GM12878 (cell line): ENCODE measurements at regions not wholly inside any gene's neighbourhood (a gene's known extent, or its start where the extent isn't known, plus 50 kb on each side); places are given as distances from the start of the nearest gene placed in this dataset.

Source experiments
- ATAC-seq: fragments of 200-7000 bp; cut with Tn5 transposase; 3 replicates; pipeline ENCODE4 v1.9.1; 2020; ENCODE audit warnings: mild to moderate bottlenecking, moderate library complexity
- BruUV-seq: library from RNA; stranded (reverse); fragments of 400-500 nt; replicated peaks from 2 replicates; lab custom pipeline; 2021; lab: Mats Ljungman, UMichigan
- CTCF ChIA-PET: fragments of 300-600 bp; sonication (Branson Sonifier 250); formaldehyde crosslinking; extraction: SDS; loops from one replicate; lab custom pipeline; 2021; ENCODE audit warnings: inconsistent platforms; lab: Yijun Ruan, JAX
- POLR2A ChIA-PET: fragments of 350-600 bp; formaldehyde crosslinking; extraction: SDS; loops from one replicate; lab custom pipeline; 2021; ENCODE audit warnings: inconsistent platforms; lab: Charles Lee
- RAD21 ChIA-PET: fragments of 300-600 bp; sonication (Branson Sonifier 250); formaldehyde crosslinking; loops from one replicate; lab custom pipeline; 2023; ENCODE audit warnings: antibody characterized with exemption; ENCODE audit not compliant: unreplicated experiment; lab: Charles Lee
- SMC1A ChIA-PET: fragments of 300-600 bp; sonication (Branson Sonifier 250); formaldehyde crosslinking; loops from one replicate; lab custom pipeline; 2023; ENCODE audit not compliant: unreplicated experiment, uncharacterized antibody; lab: Charles Lee
- DNase-seq: peaks from one replicate; pipeline ENCODE4 v3.0.0-alpha.2; 2011; ENCODE audit warnings: low read depth, low spot score
- FAIRE-seq: peaks from 3 replicates; lab custom pipeline; 2011; peaks lifted over from hg19 to GRCh38; lab: Jason Lieb, UNC
- H2AFZ ChIP-seq: 2 replicates; pipeline ENCODE4 v1.6.0; 2011; ENCODE audit warnings: low read depth, low read length, control low read depth; ENCODE audit not compliant: control insufficient read depth
- H3K27ac ChIP-seq: 2 replicates; pipeline ENCODE4 v1.5.1; 2011; ENCODE audit warnings: control low read depth; ENCODE audit not compliant: control insufficient read depth, insufficient read depth
- H3K27me3 ChIP-seq, 2 experiments: replicated peaks in 1 of 2; 2 replicates each; pipeline versions ENCODE4 v1.6.0 to v1.6.1; 2011; ENCODE audit warnings: low read length in 1 of 2; ENCODE audit not compliant: control insufficient read depth in 2 of 2, insufficient read depth in 2 of 2
- H3K36me3 ChIP-seq, 2 experiments: 2 replicates each; pipeline ENCODE4 v1.5.1; 2011; ENCODE audit warnings: low read length in 1 of 2; ENCODE audit not compliant: control insufficient read depth in 2 of 2, insufficient read depth in 2 of 2
- H3K4me1 ChIP-seq: 2 replicates; pipeline ENCODE4 v1.6.1; 2011; ENCODE audit warnings: mild to moderate bottlenecking, low read length, moderate library complexity, mixed read lengths; ENCODE audit not compliant: control insufficient read depth, insufficient read depth
- H3K4me2 ChIP-seq: 2 replicates; pipeline ENCODE4 v1.6.0; 2011; ENCODE audit warnings: control low read depth; ENCODE audit not compliant: control insufficient read depth, insufficient read depth
- H3K4me3 ChIP-seq: fragments of 200-600 bp; sonication (generic); 2 replicates; pipeline ENCODE4 v1.5.1; 2016
- H3K79me2 ChIP-seq: 2 replicates; pipeline ENCODE4 v1.6.0; 2011; ENCODE audit warnings: low read length; ENCODE audit not compliant: control insufficient read depth, insufficient read depth
- H3K9ac ChIP-seq: 2 replicates; pipeline ENCODE4 v1.8.0; 2011; ENCODE audit warnings: low read length, control low read depth, mixed read lengths; ENCODE audit not compliant: control insufficient read depth, insufficient read depth
- H3K9me3 ChIP-seq: replicated peaks from 3 replicates; pipeline ENCODE4 v1.5.1; 2011; ENCODE audit warnings: mild to moderate bottlenecking, low read length; ENCODE audit not compliant: control insufficient read depth, insufficient read depth
- H4K20me1 ChIP-seq: 2 replicates; pipeline ENCODE4 v1.6.0; 2011; ENCODE audit not compliant: control insufficient read depth, insufficient read depth
- ATF2 ChIP-seq: IDR thresholded peaks from 2 replicates; pipeline ENCODE4 v1.6.1; 2012; ENCODE audit warnings: low read length, inconsistent platforms
- CHD4 ChIP-seq: fragments of 200-600 bp; sonication (generic); IDR thresholded peaks from 2 replicates; pipeline ENCODE4 v1.6.1; 2016; ENCODE audit warnings: mild to moderate bottlenecking
- ESRRA ChIP-seq: IDR thresholded peaks from 2 replicates; pipeline ENCODE4 v1.6.1; 2012; ENCODE audit warnings: mild to moderate bottlenecking, low read length, improper control_type of control experiment
- IRF3 ChIP-seq: fragments of 450-650 bp; IDR thresholded peaks from 2 replicates; pipeline ENCODE4 v1.6.1; 2014; ENCODE audit warnings: mild to moderate bottlenecking
- KDM1A ChIP-seq: fragments of 200-600 bp; sonication (generic); IDR thresholded peaks from 2 replicates; pipeline ENCODE4 v1.6.1; 2016; ENCODE audit warnings: borderline replicate concordance
- MYC ChIP-seq: IDR thresholded peaks from 2 replicates; pipeline ENCODE4 v1.6.1; 2011; ENCODE audit warnings: mild to moderate bottlenecking, low read length, moderate library complexity, inconsistent platforms; ENCODE audit not compliant: insufficient read depth, insufficient replicate concordance, insufficient read length, severe bottlenecking
- NBN ChIP-seq: fragments of 450-650 bp; IDR thresholded peaks from 2 replicates; pipeline ENCODE4 v1.6.1; 2016
- POLR2A ChIP-seq: IDR thresholded peaks from 2 replicates; pipeline ENCODE4 v1.6.1; 2011; ENCODE audit warnings: low read depth, mild to moderate bottlenecking, low read length
- POLR2AphosphoS2 ChIP-seq: IDR thresholded peaks from 2 replicates; pipeline ENCODE4 v1.6.1; 2011; ENCODE audit warnings: low read depth, mild to moderate bottlenecking, low read length, improper control_type of control experiment, moderate library complexity
- PRDM15 ChIP-seq: fragments of 450-650 bp; formaldehyde crosslinking; IDR thresholded peaks from 2 replicates; pipeline ENCODE4 v1.4.0; 2020; ENCODE audit warnings: mild to moderate bottlenecking, moderate library complexity
- RB1 ChIP-seq: fragments of 450-650 bp; formaldehyde crosslinking; IDR thresholded peaks from 2 replicates; pipeline ENCODE4 v1.6.1; 2017; ENCODE audit warnings: mild to moderate bottlenecking, borderline replicate concordance
- ZNF207 ChIP-seq: fragments of 450-650 bp; IDR thresholded peaks from 2 replicates; pipeline ENCODE4 v1.6.1; 2014; ENCODE audit warnings: antibody characterized with exemption, mild to moderate bottlenecking, borderline replicate concordance
- WGBS: methylation state at CpG from one replicate; pipeline ENCODE4 v1.1.6; 2016; ENCODE audit warnings: low lambda C conversion rate; ENCODE audit not compliant: insufficient replicate concordance, insufficient coverage; ENCODE audit errors: missing lambda C conversion rate; 5-methylcytosine and 5-hydroxymethylcytosine counted together
- in situ Hi-C: fragments of 300-500 bp; cut with MboI; formaldehyde crosslinking; loops from 9 replicates; pipeline ENCODE4 v1.14.3; 2018; ENCODE audit warnings: mixed read lengths
- intact Hi-C: fragments of 100-400 bp; cut with micrococcal nuclease; formaldehyde crosslinking; loops from one replicate; pipeline ENCODE4 v1.14.2; 2022; ENCODE audit not compliant: unreplicated experiment

- RAD21 ChIA-PET = no interaction called here
- no peaks in the 10 kb centered on the region for H3K9me3 ChIP-seq
- FAIRE-seq (no peak), DNase-seq (no peak), ATAC-seq (no peak)
- in situ Hi-C loops = no loop called here
- H3K9ac ChIP-seq = no peak overlapping the region
- H3K4me3 ChIP-seq = no peak overlapping the region
- WGBS = 12% methylated on average over 2 of the region's 2 CpGs
- H3K36me3 ChIP-seq = no peaks in the 10 kb centered on the region
- no peaks in the 10 kb centered on the region for H3K4me1 ChIP-seq
- SMC1A ChIA-PET = interaction anchor here (1.1 kb wide), 1 partner anchor 23 kb away, joined by 3 read pairs; no protein-coding TSS in a partner anchor
- TF ChIP-seq RB1 (no peak), CHD4 (no peak), NBN (no peak), PRDM15 (CRISPR knock-in tag) (no peak)
- H3K27ac ChIP-seq = no peak overlapping the region
- POLR2A ChIA-PET = no interaction called here
- BruUV-seq = no TSS peak
- no peak overlapping the region for H3K4me2 ChIP-seq
- no peaks in the 10 kb centered on the region for H3K27me3 ChIP-seq
- CTCF ChIA-PET = no interaction called here
- H4K20me1 ChIP-seq = no peaks in the 10 kb centered on the region
- intact Hi-C loops = no loop called here
- no peak overlapping the region for H2AFZ ChIP-seq
- no peaks in the 10 kb centered on the region for H3K79me2 ChIP-seq
These were observed 801.5 kb upstream of the GBE1 start for GRCh38 chr3:82562896-82563295.

GRCh38 chr3:82561784-82562183, 800.3 kb upstream of the GBE1 start:
- in situ Hi-C loops (no loop called here), intact Hi-C loops (no loop called here)
- ChIA-PET POLR2A (no interaction called here), CTCF (interaction anchor here (1.0 kb wide), 1 partner anchor 370 kb away, joined by 3 read pairs; no protein-coding TSS in a partner anchor), RAD21 (no interaction called here), SMC1A (no interaction called here)
- H3K4me1 ChIP-seq = no peaks in the 10 kb centered on the region
- H2AFZ ChIP-seq = no peak overlapping the region
- no peaks in the 10 kb centered on the region for H4K20me1 ChIP-seq
- H3K27ac ChIP-seq = no peak overlapping the region
- H3K27me3 ChIP-seq = no peaks in the 10 kb centered on the region
- no peak overlapping the region for H3K9ac ChIP-seq
- 61% methylated on average over 2 of the region's 2 CpGs for WGBS
- FAIRE-seq (no peak), ATAC-seq (no peak), DNase-seq (no peak)
- no peaks in the 10 kb centered on the region for H3K36me3 ChIP-seq
- H3K9me3 ChIP-seq = no peaks in the 10 kb centered on the region
- no peak overlapping the region for H3K4me2 ChIP-seq
- no peaks in the 10 kb centered on the region for H3K79me2 ChIP-seq
- no TSS peak for BruUV-seq
- no peak overlapping the region for H3K4me3 ChIP-seq
- no peak for TF ChIP-seq IRF3
- no peak for TF ChIP-seq MYC
- no peak for TF ChIP-seq ZNF207
- TF ChIP-seq KDM1A = no peak
- no peak for TF ChIP-seq ESRRA
- TF ChIP-seq ATF2 = no peak
- no peak for TF ChIP-seq POLR2A
- no peak for TF ChIP-seq POLR2AphosphoS2
